DMS 273 treated with DMSO at 0.1 percent for 48 hours (cell line): ENCODE measurements at regions not wholly inside any gene's neighbourhood (a gene's known extent, or its start where the extent isn't known, plus 50 kb on each side); places are given as distances from the start of the nearest gene placed in this dataset.

Experiments
- DNase-seq: peaks from one replicate; lab custom pipeline; 2025; lab: John Stamatoyannopoulos, UW

DNA sequence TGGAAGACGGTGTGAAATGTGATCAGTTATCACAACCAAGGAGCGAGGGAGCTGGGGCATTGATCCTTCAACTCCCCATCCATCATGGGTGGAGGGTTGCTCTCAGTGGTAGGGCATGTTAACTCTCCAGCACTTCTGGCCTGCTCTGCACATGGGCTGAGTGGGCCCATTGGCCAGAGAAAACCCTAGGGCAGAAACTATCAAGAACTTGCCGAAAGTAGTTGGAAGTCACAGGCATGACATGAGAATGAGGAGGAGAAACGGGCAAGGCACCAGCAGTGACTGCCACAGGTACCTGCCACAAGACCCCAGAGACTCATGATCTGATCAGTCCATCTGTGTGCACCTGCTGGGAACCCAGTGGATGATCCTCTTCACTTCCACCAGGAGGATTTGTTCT, 50.9 kb upstream of the CXCL14 start:
- DNase-seq, result no peak

- no peak for DNase-seq
Observed at GRCh38 chr5:135628771-135629563, 50.2 kb upstream of the CXCL14 start.
